ENCODE measurements at regions not wholly inside any gene's neighbourhood (a gene's known extent, or its start where the extent isn't known, plus 50 kb on each side); places are given as distances from the start of the nearest gene placed in this dataset.

DNA sequence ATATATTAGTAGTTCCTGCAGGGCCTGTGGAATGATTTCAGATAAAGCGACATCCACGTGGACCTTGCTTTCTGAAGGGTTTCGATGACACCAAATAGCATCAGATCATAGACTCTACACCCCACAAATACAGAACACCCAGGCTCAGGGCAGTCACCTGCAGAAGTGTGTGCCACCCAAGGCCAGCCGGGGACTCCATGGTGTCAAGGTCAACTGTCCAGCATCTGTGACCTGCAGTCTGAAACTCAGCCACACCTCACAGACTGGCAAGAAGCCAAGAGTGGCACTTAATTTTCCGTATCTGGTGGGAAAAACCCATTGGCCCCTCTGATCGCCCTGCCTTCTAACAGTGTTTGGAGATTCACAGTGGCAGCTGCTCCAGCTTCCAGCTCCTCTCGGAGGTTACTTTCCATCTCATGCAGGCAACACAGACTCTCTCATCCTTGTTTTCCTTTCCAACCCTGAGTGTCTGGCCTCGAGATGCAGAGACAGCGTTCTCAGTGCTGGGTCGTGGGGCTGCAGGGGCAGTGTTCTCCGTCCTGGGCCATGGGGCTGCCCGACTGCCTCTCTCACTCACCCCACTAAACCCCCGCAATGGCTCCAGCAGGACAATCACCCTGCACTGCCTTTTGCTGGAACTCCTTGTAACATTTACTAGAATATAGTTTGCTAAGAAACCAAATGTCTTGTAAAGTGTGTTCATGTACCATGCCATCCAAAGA, 221.9 kb downstream of the IRX2 start:
- no peaks in the 10 kb centered on the region for H3K4me1 ChIP-seq (ENCODE audit: control insufficient read depth in 2 of 2, insufficient read depth in 2 of 2, low read length in 2 of 2)
- no peaks in the 10 kb centered on the region for H3K27me3 ChIP-seq (ENCODE audit: control insufficient read depth in 2 of 2, insufficient read depth in 2 of 2, low read length in 2 of 2)
- no peak overlapping the region for H3K4me3 ChIP-seq (ENCODE audit: low read length in 2 of 2)
- no peaks in the 10 kb centered on the region for H3K36me3 ChIP-seq (ENCODE audit: control insufficient read depth in 2 of 2, insufficient read depth in 2 of 2, low read length in 2 of 2)
- no peak overlapping the region for H3K27ac ChIP-seq (ENCODE audit: low read depth in 2 of 2, low read length in 2 of 2)
- H3K9ac ChIP-seq (ENCODE audit: low read depth in 1 of 2, low read length in 2 of 2), result no peak overlapping the region
- peaks cover 0 to 3% of the 10 kb centered on the region in 2 donors for H3K9me3 ChIP-seq (ENCODE audit: control insufficient read depth in 2 of 2, low read length in 2 of 2)

DNA sequence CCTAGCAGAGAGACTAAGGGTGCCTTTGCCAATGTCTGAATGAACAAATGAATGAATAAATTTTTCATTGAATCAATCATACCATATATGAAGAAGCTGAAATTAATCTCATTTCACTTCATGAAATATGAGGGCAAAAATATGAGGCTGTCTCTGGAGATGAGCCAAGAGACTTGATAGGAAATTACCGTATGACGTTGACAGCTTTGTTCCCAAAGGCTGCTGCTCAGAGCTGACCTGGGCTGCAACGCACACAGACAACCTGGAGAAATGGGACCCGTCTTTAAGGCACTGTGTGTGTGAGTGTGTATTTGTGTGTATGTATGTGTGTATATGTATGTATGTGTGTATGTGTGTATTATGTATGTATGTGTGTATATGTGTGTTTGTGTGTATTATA, 226.1 kb downstream of the IRX2 start:
- H3K4me1 ChIP-seq (ENCODE audit: control insufficient read depth in 2 of 2, insufficient read depth in 2 of 2, low read length in 2 of 2), result no peaks in the 10 kb centered on the region
- no peaks in the 10 kb centered on the region for H3K36me3 ChIP-seq (ENCODE audit: control insufficient read depth in 2 of 2, insufficient read depth in 2 of 2, low read length in 2 of 2)
- H3K9ac ChIP-seq (ENCODE audit: low read depth in 1 of 2, low read length in 2 of 2), result no peak overlapping the region
- H3K4me3 ChIP-seq (ENCODE audit: low read length in 2 of 2), result no peak overlapping the region
- H3K27ac ChIP-seq (ENCODE audit: low read depth in 2 of 2, low read length in 2 of 2), result no peak overlapping the region
- peaks cover 0 to 3% of the 10 kb centered on the region in 2 donors for H3K9me3 ChIP-seq (ENCODE audit: control insufficient read depth in 2 of 2, low read length in 2 of 2)
- H3K27me3 ChIP-seq (ENCODE audit: control insufficient read depth in 2 of 2, insufficient read depth in 2 of 2, low read length in 2 of 2), result no peaks in the 10 kb centered on the region

DNA sequence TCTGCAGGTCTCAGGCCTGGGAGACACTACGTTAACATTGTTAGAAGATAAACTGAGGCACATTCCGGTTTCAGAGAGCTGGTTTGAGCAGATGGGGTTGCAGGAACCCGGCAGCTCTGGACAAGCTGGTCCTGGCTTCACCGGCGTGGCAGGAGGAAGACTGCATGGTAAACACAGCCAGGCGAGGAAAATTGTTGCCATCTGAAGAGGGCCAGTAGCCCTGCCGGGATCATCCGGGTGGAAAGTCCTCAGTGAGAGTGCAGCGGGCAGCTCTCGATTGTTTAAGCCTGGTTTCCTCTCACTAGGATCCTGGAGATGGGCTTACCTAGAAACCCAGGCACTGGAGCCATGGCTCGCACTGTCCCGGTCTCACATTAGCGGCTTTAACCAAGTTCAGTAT, 226.9 kb downstream of the IRX2 start:
- no peaks in the 10 kb centered on the region for H3K4me1 ChIP-seq (ENCODE audit: control insufficient read depth in 2 of 2, insufficient read depth in 2 of 2, low read length in 2 of 2)
- H3K36me3 ChIP-seq (ENCODE audit: control insufficient read depth in 2 of 2, insufficient read depth in 2 of 2, low read length in 2 of 2), result no peaks in the 10 kb centered on the region

DNA sequence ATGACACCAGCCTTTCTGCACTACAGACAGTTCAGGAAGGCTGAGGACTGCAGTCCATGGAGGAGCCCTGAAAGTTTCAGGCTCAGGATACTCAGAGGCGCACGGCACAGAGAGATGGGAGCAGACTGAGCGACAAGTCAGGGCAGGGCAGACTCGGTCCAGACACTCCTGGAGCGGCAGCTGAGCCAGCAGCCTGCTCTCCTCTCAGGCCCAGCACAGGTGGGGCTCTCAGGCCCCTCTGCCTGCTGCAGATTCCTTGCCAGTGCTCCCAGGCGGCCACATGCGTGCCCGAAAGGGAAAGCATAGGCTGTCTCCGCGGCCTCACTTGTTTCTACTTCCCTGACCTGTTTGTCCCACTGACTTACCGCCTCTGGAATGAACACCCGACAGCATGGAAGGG, 228.3 kb downstream of the IRX2 start:
- Histone ChIP-seq H3K9ac (ENCODE audit: low read depth in 1 of 2, low read length in 2 of 2) (no peak overlapping the region), H3K4me1 (ENCODE audit: control insufficient read depth in 2 of 2, insufficient read depth in 2 of 2, low read length in 2 of 2) (no peaks in the 10 kb centered on the region), H3K27ac (ENCODE audit: low read depth in 2 of 2, low read length in 2 of 2) (no peak overlapping the region), H3K4me3 (ENCODE audit: low read length in 2 of 2) (no peak overlapping the region), H3K36me3 (ENCODE audit: control insufficient read depth in 2 of 2, insufficient read depth in 2 of 2, low read length in 2 of 2) (no peaks in the 10 kb centered on the region), H3K9me3 (ENCODE audit: control insufficient read depth in 2 of 2, low read length in 2 of 2) (no peaks in the 10 kb centered on the region), H3K27me3 (ENCODE audit: control insufficient read depth in 2 of 2, insufficient read depth in 2 of 2, low read length in 2 of 2) (no peaks in the 10 kb centered on the region)

More for the DNA sequence above, 226.9 kb downstream of the IRX2 start:
- no peak overlapping the region for H3K4me3 ChIP-seq (ENCODE audit: low read length in 2 of 2)
- H3K27ac ChIP-seq (ENCODE audit: low read depth in 2 of 2, low read length in 2 of 2), result no peak overlapping the region
- no peak overlapping the region for H3K9ac ChIP-seq (ENCODE audit: low read depth in 1 of 2, low read length in 2 of 2)
- no peaks in the 10 kb centered on the region for H3K27me3 ChIP-seq (ENCODE audit: control insufficient read depth in 2 of 2, insufficient read depth in 2 of 2, low read length in 2 of 2)
- H3K9me3 ChIP-seq (ENCODE audit: control insufficient read depth in 2 of 2, low read length in 2 of 2), result peaks cover 0 to 3% of the 10 kb centered on the region in 2 donors

DNA sequence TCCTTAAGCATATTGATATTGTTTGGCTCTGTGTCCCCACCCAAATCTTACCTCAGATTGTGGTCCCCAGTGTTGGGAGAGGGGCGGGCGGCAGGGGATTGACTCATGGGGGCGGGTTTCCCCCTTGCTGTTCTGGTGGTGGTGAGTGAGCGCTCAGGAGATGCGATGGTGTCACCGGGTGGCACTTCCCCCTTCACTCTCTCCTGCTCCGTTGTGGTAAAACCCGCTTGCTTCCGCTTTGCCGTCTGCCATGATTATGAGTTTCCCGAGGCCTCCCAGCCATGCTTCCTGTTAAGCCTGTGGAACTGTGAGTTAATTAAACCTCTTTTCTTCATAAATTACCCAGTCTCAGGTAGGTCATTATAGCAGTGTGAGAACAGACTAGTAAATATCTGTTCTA, 229.1 kb downstream of the IRX2 start:
- H3K9ac ChIP-seq (ENCODE audit: low read depth in 1 of 2, low read length in 2 of 2), result no peak overlapping the region
- no peaks in the 10 kb centered on the region for H3K4me1 ChIP-seq (ENCODE audit: control insufficient read depth in 2 of 2, insufficient read depth in 2 of 2, low read length in 2 of 2)
- H3K4me3 ChIP-seq (ENCODE audit: low read length in 2 of 2), result no peak overlapping the region
- H3K27ac ChIP-seq (ENCODE audit: low read depth in 2 of 2, low read length in 2 of 2), result no peak overlapping the region
- H3K36me3 ChIP-seq (ENCODE audit: control insufficient read depth in 2 of 2, insufficient read depth in 2 of 2, low read length in 2 of 2), result no peaks in the 10 kb centered on the region
- peaks cover 0 to 5% of the 10 kb centered on the region in 2 donors for H3K9me3 ChIP-seq (ENCODE audit: control insufficient read depth in 2 of 2, low read length in 2 of 2)
- H3K27me3 ChIP-seq (ENCODE audit: control insufficient read depth in 2 of 2, insufficient read depth in 2 of 2, low read length in 2 of 2), result no peaks in the 10 kb centered on the region

DNA sequence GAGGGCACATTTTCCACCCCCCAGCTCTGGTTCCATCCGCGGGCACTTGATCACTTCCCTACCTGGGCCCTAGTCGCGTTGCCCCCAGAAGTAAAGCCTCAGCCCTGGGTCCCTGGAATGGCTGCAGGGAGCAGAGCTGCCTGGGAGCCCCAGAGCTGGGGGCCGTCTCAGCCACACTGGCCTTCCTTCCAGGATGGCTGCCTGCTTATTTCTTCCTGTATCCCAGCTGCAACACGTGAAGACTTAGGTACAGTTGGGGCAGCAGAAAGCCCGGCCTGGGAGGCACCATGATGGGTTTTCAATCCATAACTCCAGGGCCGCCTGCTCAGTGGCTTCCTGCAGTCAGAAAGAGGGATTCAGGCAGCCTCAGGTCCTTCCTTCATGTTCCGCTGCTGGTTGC, 232.3 kb downstream of the IRX2 start:
- no peaks in the 10 kb centered on the region for H3K36me3 ChIP-seq (ENCODE audit: control insufficient read depth in 2 of 2, insufficient read depth in 2 of 2, low read length in 2 of 2)
- no peaks in the 10 kb centered on the region for H3K27me3 ChIP-seq (ENCODE audit: control insufficient read depth in 2 of 2, insufficient read depth in 2 of 2, low read length in 2 of 2)
- no peak overlapping the region for H3K27ac ChIP-seq (ENCODE audit: low read depth in 2 of 2, low read length in 2 of 2)
- H3K9ac ChIP-seq (ENCODE audit: low read depth in 1 of 2, low read length in 2 of 2), result no peak overlapping the region
- H3K4me3 ChIP-seq (ENCODE audit: low read length in 2 of 2), result no peak overlapping the region
- no peaks in the 10 kb centered on the region for H3K4me1 ChIP-seq (ENCODE audit: control insufficient read depth in 2 of 2, insufficient read depth in 2 of 2, low read length in 2 of 2)
- H3K9me3 ChIP-seq (ENCODE audit: control insufficient read depth in 2 of 2, low read length in 2 of 2), result peaks cover 0 to 6% of the 10 kb centered on the region in 2 donors

DNA sequence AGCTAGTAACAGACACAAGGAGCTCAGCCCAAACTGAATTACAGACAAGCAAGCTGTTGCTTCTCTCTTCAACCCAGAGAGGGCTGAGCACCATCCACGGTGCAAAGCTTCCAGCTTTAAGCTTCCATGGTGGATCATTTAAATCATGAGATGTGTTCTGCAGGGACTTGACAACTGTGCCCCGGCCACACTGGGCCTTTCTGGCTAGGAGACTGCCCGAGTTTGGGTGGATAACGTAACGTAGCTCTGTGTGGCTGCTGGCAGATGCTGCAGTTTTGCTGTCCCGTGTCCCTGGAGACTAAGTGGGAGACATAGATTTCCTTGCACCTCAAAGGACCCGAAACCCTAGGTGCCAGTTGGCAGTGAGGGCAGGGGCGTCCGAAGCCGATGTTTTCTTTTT, 234.0 kb downstream of the IRX2 start:
- Histone ChIP-seq H3K27me3 (ENCODE audit: control insufficient read depth in 2 of 2, insufficient read depth in 2 of 2, low read length in 2 of 2) (no peaks in the 10 kb centered on the region), H3K4me3 (ENCODE audit: low read length in 2 of 2) (no peak overlapping the region), H3K9me3 (ENCODE audit: control insufficient read depth in 2 of 2, low read length in 2 of 2) (peaks cover 0 to 6% of the 10 kb centered on the region in 2 donors), H3K27ac (ENCODE audit: low read depth in 2 of 2, low read length in 2 of 2) (no peak overlapping the region), H3K9ac (ENCODE audit: low read depth in 1 of 2, low read length in 2 of 2) (no peak overlapping the region), H3K36me3 (ENCODE audit: control insufficient read depth in 2 of 2, insufficient read depth in 2 of 2, low read length in 2 of 2) (no peaks in the 10 kb centered on the region), H3K4me1 (ENCODE audit: control insufficient read depth in 2 of 2, insufficient read depth in 2 of 2, low read length in 2 of 2) (no peaks in the 10 kb centered on the region)

DNA sequence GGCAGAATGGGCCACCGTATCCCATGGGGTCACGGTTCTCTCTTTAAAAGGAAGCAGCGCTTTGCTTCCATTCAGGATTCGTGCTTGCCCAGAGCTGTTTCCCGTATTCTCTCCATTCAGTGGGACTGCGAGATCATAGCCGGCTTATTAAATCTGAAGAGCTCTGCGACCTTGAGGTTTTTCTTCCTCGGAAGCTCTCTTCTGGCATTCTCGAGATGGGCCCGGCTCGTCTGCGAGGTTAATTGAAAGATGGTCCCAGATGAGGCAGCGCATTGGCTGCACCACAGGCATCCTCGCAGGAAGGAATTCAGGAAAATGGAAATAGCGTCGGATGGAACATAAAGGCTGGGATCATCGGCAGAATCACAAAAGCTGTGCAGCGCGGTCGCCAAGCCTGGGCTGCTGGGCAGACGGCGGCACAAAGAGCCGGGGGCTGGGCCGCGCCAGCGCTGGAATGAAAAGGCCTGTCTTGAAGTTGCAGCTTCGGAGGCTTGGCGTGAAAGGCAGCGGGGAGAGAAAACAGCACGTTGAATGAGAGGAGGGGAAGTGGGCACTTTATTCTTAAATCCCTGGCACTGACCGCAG, 236.2 kb downstream of the IRX2 start:
- no peaks in the 10 kb centered on the region for H3K4me1 ChIP-seq (ENCODE audit: control insufficient read depth in 2 of 2, insufficient read depth in 2 of 2, low read length in 2 of 2)
- no peak overlapping the region for H3K9ac ChIP-seq (ENCODE audit: low read depth in 1 of 2, low read length in 2 of 2)
- H3K4me3 ChIP-seq (ENCODE audit: low read length in 2 of 2), result no peak overlapping the region
- no peak overlapping the region for H3K27ac ChIP-seq (ENCODE audit: low read depth in 2 of 2, low read length in 2 of 2)
- H3K36me3 ChIP-seq (ENCODE audit: control insufficient read depth in 2 of 2, insufficient read depth in 2 of 2, low read length in 2 of 2), result no peaks in the 10 kb centered on the region
- no peaks in the 10 kb centered on the region for H3K27me3 ChIP-seq (ENCODE audit: control insufficient read depth in 2 of 2, insufficient read depth in 2 of 2, low read length in 2 of 2)
- peaks cover 0 to 6% of the 10 kb centered on the region in 2 donors for H3K9me3 ChIP-seq (ENCODE audit: control insufficient read depth in 2 of 2, low read length in 2 of 2)

DNA sequence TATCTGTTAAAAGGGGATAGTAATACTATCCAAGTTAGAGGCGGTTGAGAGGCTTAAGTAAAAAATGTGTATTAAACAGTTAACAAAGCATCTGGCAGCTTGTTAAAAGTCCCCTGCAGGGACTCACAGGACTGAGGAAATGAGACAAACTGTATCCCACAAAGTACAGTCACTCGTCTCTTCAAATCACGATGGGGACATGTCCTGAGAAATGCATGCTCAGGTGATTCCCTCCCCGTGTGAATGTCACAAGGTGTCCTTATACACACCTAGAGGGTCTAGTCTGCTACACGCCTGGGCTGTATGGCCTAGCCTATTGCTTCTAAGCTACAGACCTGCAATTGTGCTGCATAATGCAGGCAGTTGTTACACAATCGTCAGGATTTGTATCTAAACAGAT, 237.0 kb downstream of the IRX2 start:
- Histone ChIP-seq H3K9me3 (ENCODE audit: control insufficient read depth in 2 of 2, low read length in 2 of 2) (peaks cover 0 to 8% of the 10 kb centered on the region in 2 donors), H3K27ac (ENCODE audit: low read depth in 2 of 2, low read length in 2 of 2) (no peak overlapping the region), H3K36me3 (ENCODE audit: control insufficient read depth in 2 of 2, insufficient read depth in 2 of 2, low read length in 2 of 2) (no peaks in the 10 kb centered on the region), H3K27me3 (ENCODE audit: control insufficient read depth in 2 of 2, insufficient read depth in 2 of 2, low read length in 2 of 2) (no peaks in the 10 kb centered on the region), H3K9ac (ENCODE audit: low read depth in 1 of 2, low read length in 2 of 2) (no peak overlapping the region), H3K4me1 (ENCODE audit: control insufficient read depth in 2 of 2, insufficient read depth in 2 of 2, low read length in 2 of 2) (no peaks in the 10 kb centered on the region), H3K4me3 (ENCODE audit: low read length in 2 of 2) (no peak overlapping the region)

DNA sequence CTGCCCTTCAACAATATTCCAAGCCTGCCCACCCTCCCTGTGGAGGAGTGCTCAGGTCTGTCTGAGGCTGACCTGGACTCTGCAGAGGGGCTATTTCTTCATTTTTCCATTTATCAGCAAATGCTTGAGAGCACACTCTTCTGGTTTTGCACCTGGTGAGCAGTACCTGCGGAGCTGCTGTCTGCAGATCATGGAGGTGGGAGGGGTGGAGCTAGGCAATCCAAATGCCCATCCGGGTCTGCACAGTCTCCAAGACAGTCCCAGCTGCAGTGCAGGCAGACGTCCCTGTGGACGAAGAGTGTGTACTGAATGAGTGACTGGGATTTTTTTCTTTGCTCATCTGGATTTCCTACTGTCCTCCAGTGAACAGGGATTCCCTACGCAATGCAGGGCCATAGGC, 239.8 kb downstream of the IRX2 start:
- Histone ChIP-seq H3K36me3 (ENCODE audit: control insufficient read depth in 2 of 2, insufficient read depth in 2 of 2, low read length in 2 of 2) (no peaks in the 10 kb centered on the region), H3K4me3 (ENCODE audit: low read length in 2 of 2) (no peak overlapping the region), H3K4me1 (ENCODE audit: control insufficient read depth in 2 of 2, insufficient read depth in 2 of 2, low read length in 2 of 2) (no peaks in the 10 kb centered on the region), H3K27ac (ENCODE audit: low read depth in 2 of 2, low read length in 2 of 2) (no peak overlapping the region), H3K9me3 (ENCODE audit: control insufficient read depth in 2 of 2, low read length in 2 of 2) (peaks cover 0 to 2% of the 10 kb centered on the region in 2 donors), H3K9ac (ENCODE audit: low read depth in 1 of 2, low read length in 2 of 2) (no peak overlapping the region), H3K27me3 (ENCODE audit: control insufficient read depth in 2 of 2, insufficient read depth in 2 of 2, low read length in 2 of 2) (no peaks in the 10 kb centered on the region)

Data from mucosa of rectum (tissue), 2 donors.